Hepatocyte (in vitro differentiated cells): ENCODE measurements at regions not wholly inside any gene's neighbourhood (a gene's known extent, or its start where the extent isn't known, plus 50 kb on each side); places are given as distances from the start of the nearest gene placed in this dataset.

Experiments used
- EZH2 ChIP-seq: fragments of 200-600 bp; sonication (generic); IDR thresholded peaks from 2 replicates; pipeline ENCODE4 v1.6.1; 2016; ENCODE audit warnings: antibody characterized with exemption, mild to moderate bottlenecking, borderline replicate concordance
- EZH2phosphoT487 ChIP-seq: fragments of 200-600 bp; sonication (generic); IDR thresholded peaks from one replicate; pipeline ENCODE4 v1.6.1; 2018; ENCODE audit warnings: antibody characterized with exemption, mild to moderate bottlenecking, low read depth, moderate library complexity; ENCODE audit not compliant: unreplicated experiment, severe bottlenecking
- TF ChIP-seq, protein P1 (sequence below): fragments of 200-600 bp; sonication (generic); IDR thresholded peaks from 2 replicates; pipeline ENCODE4 v1.5.1; 2016; ENCODE audit warnings: antibody characterized with exemption, mild to moderate bottlenecking; ENCODE audit not compliant: poor library complexity

DNA sequence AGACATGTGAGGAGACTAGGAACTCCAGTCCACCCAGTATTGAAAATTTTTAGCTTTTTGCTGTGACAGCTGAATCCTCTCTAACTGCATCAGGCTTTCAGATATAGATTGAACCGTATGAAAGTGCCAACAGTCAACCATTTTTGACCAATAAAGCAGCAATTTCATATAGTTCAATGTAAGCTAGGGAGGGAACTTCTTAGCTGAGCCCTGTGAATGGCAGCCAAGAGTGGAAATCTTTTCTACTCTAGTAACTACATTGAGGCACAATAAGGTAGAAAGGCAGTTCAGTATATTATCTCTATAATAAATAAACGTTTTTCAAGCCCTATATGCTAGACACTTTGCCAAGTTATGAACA lies 96.3 kb upstream of the TANK start:
- TF ChIP-seq, protein P1, sequence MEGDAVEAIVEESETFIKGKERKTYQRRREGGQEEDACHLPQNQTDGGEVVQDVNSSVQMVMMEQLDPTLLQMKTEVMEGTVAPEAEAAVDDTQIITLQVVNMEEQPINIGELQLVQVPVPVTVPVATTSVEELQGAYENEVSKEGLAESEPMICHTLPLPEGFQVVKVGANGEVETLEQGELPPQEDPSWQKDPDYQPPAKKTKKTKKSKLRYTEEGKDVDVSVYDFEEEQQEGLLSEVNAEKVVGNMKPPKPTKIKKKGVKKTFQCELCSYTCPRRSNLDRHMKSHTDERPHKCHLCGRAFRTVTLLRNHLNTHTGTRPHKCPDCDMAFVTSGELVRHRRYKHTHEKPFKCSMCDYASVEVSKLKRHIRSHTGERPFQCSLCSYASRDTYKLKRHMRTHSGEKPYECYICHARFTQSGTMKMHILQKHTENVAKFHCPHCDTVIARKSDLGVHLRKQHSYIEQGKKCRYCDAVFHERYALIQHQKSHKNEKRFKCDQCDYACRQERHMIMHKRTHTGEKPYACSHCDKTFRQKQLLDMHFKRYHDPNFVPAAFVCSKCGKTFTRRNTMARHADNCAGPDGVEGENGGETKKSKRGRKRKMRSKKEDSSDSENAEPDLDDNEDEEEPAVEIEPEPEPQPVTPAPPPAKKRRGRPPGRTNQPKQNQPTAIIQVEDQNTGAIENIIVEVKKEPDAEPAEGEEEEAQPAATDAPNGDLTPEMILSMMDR: no peak
- no peak for TF ChIP-seq EZH2phosphoT487
- no peak for TF ChIP-seq EZH2
